ENCODE measurements at regions not wholly inside any gene's neighbourhood (a gene's known extent, or its start where the extent isn't known, plus 50 kb on each side); places are given as distances from the start of the nearest gene placed in this dataset.

DNA sequence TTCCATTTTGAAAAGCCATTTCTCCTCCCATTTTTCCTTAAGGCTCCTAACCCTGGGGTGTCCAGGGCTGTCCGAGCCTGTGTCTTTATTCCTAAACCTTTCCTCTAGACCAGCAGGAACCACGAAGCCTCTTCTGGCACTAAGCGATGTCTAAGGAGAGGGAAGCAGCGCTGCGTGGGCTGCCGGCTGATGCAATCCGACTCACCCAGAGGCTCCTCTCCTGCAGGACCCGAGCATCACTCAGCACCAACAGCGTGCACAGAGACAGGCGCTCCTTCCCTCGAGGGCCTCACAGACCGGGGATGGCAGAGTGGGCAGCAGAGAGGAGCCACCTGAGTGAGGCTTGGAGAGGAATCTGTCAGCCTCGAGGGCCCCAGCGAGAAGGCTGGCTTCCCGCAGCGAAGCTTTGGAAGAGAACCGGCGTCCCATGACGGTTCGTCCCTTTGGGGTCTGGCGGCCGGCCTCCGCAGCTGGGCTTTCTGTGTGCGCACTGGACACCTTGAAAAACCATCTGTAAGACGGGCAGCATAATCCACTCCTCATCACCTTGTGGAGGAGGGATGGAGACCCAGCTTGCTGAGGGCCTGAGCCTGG is 174.3 kb downstream of the FOXL1 start:
- Histone ChIP-seq H3K27ac (no peak overlapping the region), H3K4me3 (no peak overlapping the region), H3K27me3 (no peaks in the 10 kb centered on the region), H3K36me3 (no peaks in the 10 kb centered on the region), H3K4me1 (no peaks in the 10 kb centered on the region), H3K9me3 (no peaks in the 10 kb centered on the region)
- TF ChIP-seq POLR2A (IDR thresholded peaks at IDR 0.05) (no peak), POLR2AphosphoS5 (IDR thresholded peaks at IDR 0.05; ENCODE audit: insufficient read depth in 1 of 2, low read depth in 1 of 2) (no peak)
- TF ChIP-seq, protein P1, sequence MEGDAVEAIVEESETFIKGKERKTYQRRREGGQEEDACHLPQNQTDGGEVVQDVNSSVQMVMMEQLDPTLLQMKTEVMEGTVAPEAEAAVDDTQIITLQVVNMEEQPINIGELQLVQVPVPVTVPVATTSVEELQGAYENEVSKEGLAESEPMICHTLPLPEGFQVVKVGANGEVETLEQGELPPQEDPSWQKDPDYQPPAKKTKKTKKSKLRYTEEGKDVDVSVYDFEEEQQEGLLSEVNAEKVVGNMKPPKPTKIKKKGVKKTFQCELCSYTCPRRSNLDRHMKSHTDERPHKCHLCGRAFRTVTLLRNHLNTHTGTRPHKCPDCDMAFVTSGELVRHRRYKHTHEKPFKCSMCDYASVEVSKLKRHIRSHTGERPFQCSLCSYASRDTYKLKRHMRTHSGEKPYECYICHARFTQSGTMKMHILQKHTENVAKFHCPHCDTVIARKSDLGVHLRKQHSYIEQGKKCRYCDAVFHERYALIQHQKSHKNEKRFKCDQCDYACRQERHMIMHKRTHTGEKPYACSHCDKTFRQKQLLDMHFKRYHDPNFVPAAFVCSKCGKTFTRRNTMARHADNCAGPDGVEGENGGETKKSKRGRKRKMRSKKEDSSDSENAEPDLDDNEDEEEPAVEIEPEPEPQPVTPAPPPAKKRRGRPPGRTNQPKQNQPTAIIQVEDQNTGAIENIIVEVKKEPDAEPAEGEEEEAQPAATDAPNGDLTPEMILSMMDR (IDR thresholded peaks at IDR 0.05), result no peak
- no peak for DNase-seq (ENCODE audit: extremely low spot score in 2 of 2)
- intact Hi-C loops (cut with DNase I), result no loop called here

DNA sequence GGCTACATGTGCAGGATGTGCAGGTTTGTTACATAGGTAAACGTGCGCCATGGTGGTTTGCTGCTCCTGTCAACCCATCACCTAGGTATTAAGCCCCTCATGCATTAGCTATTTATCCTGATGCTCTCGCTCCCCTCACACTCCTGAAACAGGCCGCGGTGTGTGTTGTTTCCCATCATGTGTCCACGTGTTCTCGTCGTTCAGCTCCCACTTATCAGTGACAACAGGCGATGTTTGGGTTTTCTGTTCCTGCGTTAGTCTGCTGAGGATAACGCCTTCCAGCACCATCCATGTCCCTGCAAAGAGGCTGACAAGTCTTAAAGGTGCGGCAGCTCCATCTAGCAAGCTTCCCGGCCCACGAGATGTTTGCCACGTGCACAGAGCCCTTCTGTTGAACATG is 175.1 kb downstream of the FOXL1 start:
- intact Hi-C loops (cut with DNase I), result no loop called here
- Histone ChIP-seq H3K27ac (no peak overlapping the region), H3K36me3 (no peaks in the 10 kb centered on the region), H3K27me3 (no peaks in the 10 kb centered on the region), H3K9me3 (no peaks in the 10 kb centered on the region), H3K4me3 (no peak overlapping the region), H3K4me1 (no peaks in the 10 kb centered on the region)
- no peak for TF ChIP-seq POLR2AphosphoS5 (IDR thresholded peaks at IDR 0.05; ENCODE audit: insufficient read depth in 1 of 2, low read depth in 1 of 2)
- TF ChIP-seq POLR2A (IDR thresholded peaks at IDR 0.05), result no peak
- TF ChIP-seq, protein P1 (IDR thresholded peaks at IDR 0.05), result no peak
- no peak for DNase-seq (ENCODE audit: extremely low spot score in 2 of 2)

DNA sequence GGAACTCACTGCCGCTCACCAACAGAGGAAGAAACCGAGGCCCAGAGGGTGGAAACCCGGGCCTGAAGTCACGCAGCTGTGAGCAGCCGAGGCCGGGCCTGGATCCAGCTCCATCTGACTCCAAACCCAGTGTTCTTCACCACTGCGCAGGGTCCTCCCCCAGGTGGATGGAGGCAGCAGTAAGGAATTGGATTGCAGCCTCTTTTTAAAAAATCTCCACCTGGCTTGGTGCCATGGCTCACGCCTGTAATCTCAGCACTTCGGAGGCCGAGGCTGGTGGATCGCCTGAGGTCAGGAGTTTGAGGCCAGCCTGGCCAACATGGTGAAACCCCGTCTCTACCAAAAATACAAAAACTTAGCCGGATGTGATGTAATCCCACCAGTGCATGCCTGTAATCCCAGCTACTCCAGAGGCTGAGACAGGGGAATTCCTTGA is 177.2 kb downstream of the FOXL1 start:
- no peak overlapping the region for H3K27ac ChIP-seq
- TF ChIP-seq POLR2AphosphoS5 (IDR thresholded peaks at IDR 0.05; ENCODE audit: insufficient read depth in 1 of 2, low read depth in 1 of 2), result no peak
- no peak for TF ChIP-seq POLR2A (IDR thresholded peaks at IDR 0.05)
- TF ChIP-seq, protein P1 (IDR thresholded peaks at IDR 0.05), result no peak
- H3K9me3 ChIP-seq, result no peaks in the 10 kb centered on the region
- intact Hi-C loops (cut with DNase I), result loop anchor here (5.0 kb wide), 1 partner anchor 183 kb away; no protein-coding TSS in a partner anchor
- H3K27me3 ChIP-seq, result no peaks in the 10 kb centered on the region
- DNase-seq (ENCODE audit: extremely low spot score in 2 of 2), result no peak
- no peaks in the 10 kb centered on the region for H3K4me1 ChIP-seq
- no peaks in the 10 kb centered on the region for H3K36me3 ChIP-seq
- no peak overlapping the region for H3K4me3 ChIP-seq

DNA sequence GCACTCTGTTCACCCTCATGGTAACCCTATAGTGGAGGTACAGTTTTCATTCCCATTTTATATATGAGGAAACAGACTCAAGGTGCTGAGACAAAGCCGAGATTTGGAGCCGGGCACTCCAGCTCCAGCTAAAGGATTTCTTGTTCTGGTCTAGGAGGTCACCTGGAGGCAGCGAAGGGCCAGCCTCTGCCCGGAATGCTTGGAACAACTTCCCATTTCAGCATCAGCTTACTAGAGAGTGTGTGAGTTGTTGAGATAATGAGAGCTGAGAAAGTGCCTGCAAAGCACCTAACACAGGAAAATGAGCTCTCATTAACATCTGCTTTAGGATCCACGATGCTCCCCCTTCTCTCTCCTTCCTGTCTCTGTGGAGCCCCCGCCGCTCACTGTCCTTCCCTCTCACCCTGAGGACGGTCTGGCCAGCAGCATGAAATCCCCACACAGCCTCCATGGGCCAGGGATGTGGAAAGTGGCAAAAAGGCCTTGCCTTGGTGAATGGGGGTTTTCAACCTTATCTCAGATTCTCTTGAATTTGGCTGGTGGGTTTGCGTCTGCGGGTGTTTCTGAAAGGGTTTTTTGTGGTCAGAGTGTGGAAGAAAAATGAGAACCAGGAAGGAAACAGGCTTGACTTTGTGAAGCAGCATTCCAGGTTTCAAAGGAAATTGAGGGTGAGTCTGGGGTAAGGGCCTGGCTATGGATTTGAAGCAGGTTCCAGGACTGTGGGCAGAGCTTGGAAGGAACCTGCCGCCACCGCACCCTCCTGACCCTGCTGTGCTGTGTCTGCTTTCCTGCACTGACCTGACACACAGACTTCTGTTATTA is 178.7 kb downstream of the FOXL1 start:
- Histone ChIP-seq H3K36me3 (no peaks in the 10 kb centered on the region), H3K27ac (no peak overlapping the region), H3K4me3 (no peak overlapping the region), H3K9me3 (no peaks in the 10 kb centered on the region), H3K4me1 (no peaks in the 10 kb centered on the region), H3K27me3 (no peaks in the 10 kb centered on the region)
- no peak for DNase-seq (ENCODE audit: extremely low spot score in 2 of 2)
- intact Hi-C loops (cut with DNase I), result loop anchor here (5.0 kb wide), 1 partner anchor 185 kb away; no protein-coding TSS in a partner anchor
- TF ChIP-seq POLR2A (IDR thresholded peaks at IDR 0.05), result no peak
- TF ChIP-seq, protein P1 (IDR thresholded peaks at IDR 0.05), result no peak
- TF ChIP-seq POLR2AphosphoS5 (IDR thresholded peaks at IDR 0.05; ENCODE audit: insufficient read depth in 1 of 2, low read depth in 1 of 2), result no peak

DNA sequence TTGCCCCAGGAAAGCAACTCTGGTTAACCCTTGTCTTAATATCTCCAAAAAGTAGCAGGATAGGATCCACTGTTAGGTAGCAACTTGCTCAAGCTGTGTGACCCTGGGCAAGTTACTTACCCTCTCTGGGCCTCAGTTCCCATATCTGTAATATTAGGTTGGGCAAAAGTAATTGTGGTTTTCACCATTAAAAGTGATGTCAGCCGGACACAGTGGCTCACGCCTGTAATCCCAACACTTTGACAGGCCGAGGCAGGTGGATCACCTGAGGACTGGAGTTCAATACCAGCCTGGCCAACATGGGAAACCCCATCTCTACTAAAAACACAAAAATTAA is 179.3 kb downstream of the FOXL1 start:
- no peaks in the 10 kb centered on the region for H3K9me3 ChIP-seq
- intact Hi-C loops (cut with DNase I), result loop anchor here (5.0 kb wide), 1 partner anchor 185 kb away; no protein-coding TSS in a partner anchor
- TF ChIP-seq POLR2A (IDR thresholded peaks at IDR 0.05) (no peak), POLR2AphosphoS5 (IDR thresholded peaks at IDR 0.05; ENCODE audit: insufficient read depth in 1 of 2, low read depth in 1 of 2) (no peak)
- TF ChIP-seq, protein P1 (IDR thresholded peaks at IDR 0.05), result no peak
- no peaks in the 10 kb centered on the region for H3K27me3 ChIP-seq
- no peak overlapping the region for H3K4me3 ChIP-seq
- no peaks in the 10 kb centered on the region for H3K4me1 ChIP-seq
- no peak for DNase-seq (ENCODE audit: extremely low spot score in 2 of 2)
- no peaks in the 10 kb centered on the region for H3K36me3 ChIP-seq
- H3K27ac ChIP-seq, result no peak overlapping the region

Measured in vagina (tissue), 2 donors.